IMR-90 (cell line): ENCODE measurements at regions not wholly inside any gene's neighbourhood (a gene's known extent, or its start where the extent isn't known, plus 50 kb on each side); places are given as distances from the start of the nearest gene placed in this dataset.

ENCODE experiments used
- MAFK ChIP-seq: IDR thresholded peaks from 2 replicates; pipeline ENCODE4 v1.6.1; 2012; ENCODE audit warnings: low read depth, low read length, improper control_type of control experiment
- POLR2A ChIP-seq: IDR thresholded peaks from 2 replicates; pipeline ENCODE4 v1.6.1; 2012; ENCODE audit warnings: mild to moderate bottlenecking, low read depth, low read length
- RFX5 ChIP-seq: IDR thresholded peaks from 2 replicates; pipeline ENCODE4 v1.8.0; 2012; ENCODE audit warnings: low read depth, mild to moderate bottlenecking, low read length, moderate library complexity

GRCh38 chr1:106189780-106190179 lies 866.7 kb upstream of the PRMT6 start:
- no peak for TF ChIP-seq POLR2A
- no peak for TF ChIP-seq RFX5
- TF ChIP-seq MAFK, result no peak
